IMR-90 (cell line): ENCODE measurements at regions not wholly inside any gene's neighbourhood (a gene's known extent, or its start where the extent isn't known, plus 50 kb on each side); places are given as distances from the start of the nearest gene placed in this dataset.

Experiments used
- ATAC-seq: fragments of 200-7000 bp; cut with Tn5 transposase; 2 replicates; pipeline ENCODE4 v1.9.1; 2020; ENCODE audit warnings: low read depth, mild to moderate bottlenecking, moderate library complexity
- BruUV-seq: library from RNA; stranded (reverse); fragments of 400-500 nt; replicated peaks from 2 replicates; lab custom pipeline; 2021; lab: Mats Ljungman, UMichigan
- CTCF ChIA-PET: fragments of 300-600 bp; formaldehyde crosslinking; extraction: SDS; loops from one replicate; lab custom pipeline; 2021; ENCODE audit warnings: antibody characterized with exemption; lab: Yijun Ruan, JAX
- POLR2A ChIA-PET: fragments of 300-600 bp; sonication (Branson Sonifier 250); formaldehyde crosslinking; loops from one replicate; lab custom pipeline; 2022; ENCODE audit warnings: antibody characterized with exemption; ENCODE audit not compliant: unreplicated experiment; lab: Charles Lee
- DNase-seq: peaks from one replicate; pipeline ENCODE4 v3.0.0; 2013
- H2AFZ ChIP-seq: replicated peaks from 2 replicates; pipeline ENCODE3; 2013; ENCODE audit warnings: low read length, mild to moderate bottlenecking; ENCODE audit not compliant: poor library complexity
- H2AK5ac ChIP-seq: 2 replicates; pipeline ENCODE4 v1.6.1; 2013; ENCODE audit warnings: low read depth, low read length, inconsistent platforms
- H2AK9ac ChIP-seq: replicated peaks from 2 replicates; pipeline ENCODE3; 2013; ENCODE audit warnings: mild to moderate bottlenecking, low read depth, low read length, moderate library complexity; ENCODE audit not compliant: poor library complexity
- H2BK120ac ChIP-seq: 2 replicates; pipeline ENCODE4 v1.6.1; 2013; ENCODE audit warnings: low read depth, low read length, inconsistent platforms
- H2BK15ac ChIP-seq: 3 replicates; pipeline ENCODE4 v1.6.1; 2013; ENCODE audit warnings: low read depth, low read length, inconsistent platforms
- H2BK20ac ChIP-seq: 2 replicates; pipeline ENCODE4 v1.6.1; 2013; ENCODE audit warnings: low read depth, mild to moderate bottlenecking, inconsistent platforms, low read length, moderate library complexity
- H2BK5ac ChIP-seq: 2 replicates; pipeline ENCODE4 v1.6.1; 2013; ENCODE audit warnings: mild to moderate bottlenecking, low read depth, low read length, inconsistent platforms; ENCODE audit not compliant: poor library complexity, severe bottlenecking
- H3K14ac ChIP-seq: replicated peaks from 2 replicates; pipeline ENCODE4 v1.6.1; 2013; ENCODE audit warnings: low read depth, low read length, inconsistent platforms
- H3K18ac ChIP-seq: 2 replicates; pipeline ENCODE4 v1.6.1; 2013; ENCODE audit warnings: low read depth, low read length, control low read depth
- H3K23ac ChIP-seq: 2 replicates; pipeline ENCODE4 v1.6.1; 2013; ENCODE audit warnings: low read depth, low read length, inconsistent platforms
- H3K27ac ChIP-seq: 2 replicates; pipeline ENCODE4 v1.5.1; 2013; ENCODE audit warnings: mild to moderate bottlenecking, control low read depth, low read length; ENCODE audit not compliant: insufficient read depth
- H3K27me3 ChIP-seq: 2 replicates; pipeline ENCODE4 v1.6.1; 2013; ENCODE audit warnings: low read length; ENCODE audit not compliant: control insufficient read depth, insufficient read depth
- H3K36me3 ChIP-seq: 2 replicates; pipeline ENCODE4 v1.6.1; 2013; ENCODE audit warnings: low read length, mixed read lengths; ENCODE audit not compliant: control insufficient read depth, insufficient read depth
- H3K4ac ChIP-seq: 2 replicates; pipeline ENCODE4 v1.6.1; 2013; ENCODE audit warnings: low read depth, low read length, inconsistent platforms
- H3K4me1 ChIP-seq: 2 replicates; pipeline ENCODE4 v1.6.1; 2013; ENCODE audit warnings: low read length, mixed read lengths; ENCODE audit not compliant: control insufficient read depth, insufficient read depth
- H3K4me2 ChIP-seq: 2 replicates; pipeline ENCODE4 v1.6.1; 2013; ENCODE audit warnings: low read depth, mild to moderate bottlenecking, control low read depth, low read length, moderate library complexity
- H3K4me3 ChIP-seq: 2 replicates; pipeline ENCODE4 v1.5.1; 2013; ENCODE audit warnings: low read depth, mild to moderate bottlenecking, control low read depth, low read length, moderate library complexity; ENCODE audit not compliant: insufficient read depth
- H3K56ac ChIP-seq: 2 replicates; pipeline ENCODE4 v1.6.1; 2013; ENCODE audit warnings: low read length, inconsistent platforms; ENCODE audit not compliant: insufficient read depth; ENCODE audit errors: extremely low read depth
- H3K79me1 ChIP-seq, 2 experiments: 2 replicates each; pipeline ENCODE4 v1.6.1; 2013; ENCODE audit warnings: low read length in 2 of 2, inconsistent platforms in 1 of 2, low read depth in 1 of 2
- H3K9ac ChIP-seq: 2 replicates; pipeline ENCODE4 v1.6.1; 2013; ENCODE audit warnings: low read depth, low read length, control low read depth
- H3K9me1 ChIP-seq: 2 replicates; pipeline ENCODE4 v1.6.1; 2013; ENCODE audit warnings: low read length, inconsistent platforms; ENCODE audit not compliant: insufficient read depth
- H3K9me3 ChIP-seq: 2 replicates; pipeline ENCODE4 v1.6.1; 2013; ENCODE audit warnings: low read length; ENCODE audit not compliant: control insufficient read depth, insufficient read depth
- H4K20me1 ChIP-seq: 2 replicates; pipeline ENCODE4 v1.6.1; 2013; ENCODE audit warnings: low read length, inconsistent platforms; ENCODE audit not compliant: insufficient read depth
- H4K5ac ChIP-seq: 2 replicates; pipeline ENCODE4 v1.6.1; 2013; ENCODE audit warnings: mild to moderate bottlenecking, low read depth, low read length, control low read depth
- H4K8ac ChIP-seq, 2 experiments: 2 replicates each; pipeline ENCODE4 v1.6.1; 2013; ENCODE audit warnings: low read depth in 2 of 2, low read length in 2 of 2, control low read depth in 1 of 2, inconsistent platforms in 1 of 2
- H4K91ac ChIP-seq: 2 replicates; pipeline ENCODE4 v1.6.1; 2013; ENCODE audit warnings: low read depth, low read length, inconsistent platforms; ENCODE audit not compliant: insufficient read depth
- BHLHE40 ChIP-seq: fragments of 150-350 bp; IDR thresholded peaks from 2 replicates; pipeline ENCODE4 v1.6.1; 2016; ENCODE audit warnings: mild to moderate bottlenecking, low read depth, low read length
- FOS ChIP-seq: fragments of 150-350 bp; IDR thresholded peaks from 2 replicates; pipeline ENCODE4 v1.6.1; 2016; ENCODE audit warnings: low read depth, low read length
- MAFK ChIP-seq: IDR thresholded peaks from 2 replicates; pipeline ENCODE4 v1.6.1; 2012; ENCODE audit warnings: low read depth, low read length, improper control_type of control experiment
- NFE2L2 ChIP-seq: fragments of 150-350 bp; IDR thresholded peaks from 2 replicates; pipeline ENCODE4 v1.6.1; 2016; ENCODE audit warnings: low read depth, mild to moderate bottlenecking, low read length
- POLR2A ChIP-seq: IDR thresholded peaks from 2 replicates; pipeline ENCODE4 v1.6.1; 2012; ENCODE audit warnings: mild to moderate bottlenecking, low read depth, low read length
- RCOR1 ChIP-seq: IDR thresholded peaks from 2 replicates; pipeline ENCODE4 v1.6.1; 2012; ENCODE audit warnings: mild to moderate bottlenecking, low read length, improper control_type of control experiment; ENCODE audit not compliant: insufficient replicate concordance
- RFX5 ChIP-seq: IDR thresholded peaks from 2 replicates; pipeline ENCODE4 v1.8.0; 2012; ENCODE audit warnings: low read depth, mild to moderate bottlenecking, low read length, moderate library complexity
- SMC3 ChIP-seq: fragments of 150-350 bp; IDR thresholded peaks from 2 replicates; pipeline ENCODE4 v1.6.1; 2016; ENCODE audit warnings: low read depth, mild to moderate bottlenecking, antibody characterized with exemption, low read length, moderate library complexity
- WGBS, 2 experiments: methylation state at CpG; one replicate each; pipeline versions ENCODE4 v1.1.5 to v1.1.7; 2013; ENCODE audit warnings: missing lambda C conversion rate in 2 of 2; ENCODE audit not compliant: insufficient read length in 1 of 2; ENCODE audit errors: extremely low coverage in 2 of 2; 5-methylcytosine and 5-hydroxymethylcytosine counted together
- dilution Hi-C: fragments of 300-500 bp; cut with HindIII; formaldehyde crosslinking; loops from one replicate; pipeline ENCODE4 v1.14.3; 2018; ENCODE audit warnings: low sequenced_read_pairs; ENCODE audit not compliant: unreplicated experiment
- in situ Hi-C: fragments of 300-500 bp; cut with MboI; formaldehyde crosslinking; loops from 3 replicates; pipeline ENCODE4 v1.14.3; 2019; ENCODE audit warnings: low sequenced_read_pairs, inconsistent platforms, mixed read lengths
- intact Hi-C: fragments of 100-400 bp; cut with micrococcal nuclease; formaldehyde crosslinking; loops from 2 replicates; pipeline ENCODE4 v1.10.0; 2022
- TF ChIP-seq, protein P1 (sequence below): fragments of 150-350 bp; IDR thresholded peaks from 2 replicates; pipeline ENCODE4 v1.6.1; 2017; ENCODE audit warnings: mild to moderate bottlenecking, antibody characterized with exemption, low read length, low read depth
- TF ChIP-seq, protein P2 (sequence below): conservative IDR thresholded peaks from 2 replicates; pipeline ENCODE4 v1.5.1; 2012; ENCODE audit warnings: mild to moderate bottlenecking, low read depth, low read length, improper control_type of control experiment

DNA sequence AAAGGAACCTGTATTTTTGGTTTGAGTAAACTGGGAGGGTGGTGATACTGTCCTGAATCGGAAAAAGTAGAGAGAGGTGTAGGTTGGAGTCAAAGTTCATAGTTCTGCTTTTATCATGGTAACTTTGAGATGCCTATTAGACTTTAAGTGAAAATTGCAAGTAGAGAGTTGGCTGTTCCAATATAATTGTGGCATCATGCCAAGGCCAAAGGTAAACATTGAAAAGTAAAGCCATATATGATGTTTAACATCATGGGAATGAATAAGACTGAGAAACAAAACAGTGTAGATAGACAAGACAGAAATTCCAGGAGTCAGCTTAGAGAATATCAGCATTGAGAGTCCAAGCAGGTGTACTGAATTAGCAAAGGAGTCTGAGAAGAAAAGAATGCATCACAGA is 570.9 kb downstream of the HTR7 start:
- ATAC-seq: no peak
- no CpG with 5 or more reads among the region's 1 CpG for WGBS, 2 experiments

More for the DNA sequence above, 570.9 kb downstream of the HTR7 start:
- BruUV-seq: no TSS peak
- Histone ChIP-seq H4K5ac (no peak overlapping the region), H4K20me1 (no peaks in the 10 kb centered on the region), H3K36me3 (no peaks in the 10 kb centered on the region), H3K9me1 (no peaks in the 10 kb centered on the region; the same call in 1 of the 2 replicates), H3K14ac (no peak overlapping the region), H2AK9ac (no peak overlapping the region), H3K4me1 (peaks cover 2% of the 10 kb centered on the region; the same call in 1 of the 2 replicates), H2BK120ac (no peak overlapping the region), H3K27ac (no peak overlapping the region), H2AFZ (no peak overlapping the region), H3K4me3 (no peak overlapping the region), H2BK15ac (no peak overlapping the region), H3K27me3 (no peaks in the 10 kb centered on the region), H3K23ac (no peak overlapping the region), H3K18ac (no peak overlapping the region), H3K9ac (no peak overlapping the region), H2AK5ac (no peak overlapping the region), H3K9me3 (no peaks in the 10 kb centered on the region), H3K4ac (no peak overlapping the region), H2BK5ac (no peak overlapping the region), H3K79me1 (no peaks in the 10 kb centered on the region), H3K4me2 (no peak overlapping the region), H2BK20ac (no peak overlapping the region), H4K8ac (no peak overlapping the region), H4K91ac (no peak overlapping the region), H3K56ac (no peak overlapping the region)
- CTCF ChIA-PET: interaction anchor here (0.7 kb wide), 1 partner anchor 784 kb away, joined by 3 read pairs; no protein-coding TSS in a partner anchor
- dilution Hi-C loops (no loop called here), intact Hi-C loops (loop anchor here (5.0 kb wide), 1 partner anchor 140 kb away; no protein-coding TSS in a partner anchor), in situ Hi-C loops (no loop called here)
- POLR2A ChIA-PET: no interaction called here
- TF ChIP-seq POLR2A (no peak), RCOR1 (no peak), BHLHE40 (no peak), RFX5 (no peak), FOS (no peak), SMC3 (no peak), MAFK (no peak), NFE2L2 (no peak)
- TF ChIP-seq, protein P1, sequence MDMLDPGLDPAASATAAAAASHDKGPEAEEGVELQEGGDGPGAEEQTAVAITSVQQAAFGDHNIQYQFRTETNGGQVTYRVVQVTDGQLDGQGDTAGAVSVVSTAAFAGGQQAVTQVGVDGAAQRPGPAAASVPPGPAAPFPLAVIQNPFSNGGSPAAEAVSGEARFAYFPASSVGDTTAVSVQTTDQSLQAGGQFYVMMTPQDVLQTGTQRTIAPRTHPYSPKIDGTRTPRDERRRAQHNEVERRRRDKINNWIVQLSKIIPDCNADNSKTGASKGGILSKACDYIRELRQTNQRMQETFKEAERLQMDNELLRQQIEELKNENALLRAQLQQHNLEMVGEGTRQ: no peak
- TF ChIP-seq, protein P2, sequence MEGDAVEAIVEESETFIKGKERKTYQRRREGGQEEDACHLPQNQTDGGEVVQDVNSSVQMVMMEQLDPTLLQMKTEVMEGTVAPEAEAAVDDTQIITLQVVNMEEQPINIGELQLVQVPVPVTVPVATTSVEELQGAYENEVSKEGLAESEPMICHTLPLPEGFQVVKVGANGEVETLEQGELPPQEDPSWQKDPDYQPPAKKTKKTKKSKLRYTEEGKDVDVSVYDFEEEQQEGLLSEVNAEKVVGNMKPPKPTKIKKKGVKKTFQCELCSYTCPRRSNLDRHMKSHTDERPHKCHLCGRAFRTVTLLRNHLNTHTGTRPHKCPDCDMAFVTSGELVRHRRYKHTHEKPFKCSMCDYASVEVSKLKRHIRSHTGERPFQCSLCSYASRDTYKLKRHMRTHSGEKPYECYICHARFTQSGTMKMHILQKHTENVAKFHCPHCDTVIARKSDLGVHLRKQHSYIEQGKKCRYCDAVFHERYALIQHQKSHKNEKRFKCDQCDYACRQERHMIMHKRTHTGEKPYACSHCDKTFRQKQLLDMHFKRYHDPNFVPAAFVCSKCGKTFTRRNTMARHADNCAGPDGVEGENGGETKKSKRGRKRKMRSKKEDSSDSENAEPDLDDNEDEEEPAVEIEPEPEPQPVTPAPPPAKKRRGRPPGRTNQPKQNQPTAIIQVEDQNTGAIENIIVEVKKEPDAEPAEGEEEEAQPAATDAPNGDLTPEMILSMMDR: no peak
- DNase-seq: no peak
